ENCODE measurements at regions not wholly inside any gene's neighbourhood (a gene's known extent, or its start where the extent isn't known, plus 50 kb on each side); places are given as distances from the start of the nearest gene placed in this dataset.
"Not testable (repeated sequence)": the region's sequence is repeated elsewhere in the genome, so short reads cannot be mapped to it uniquely, and the experiment has no call there.

GRCh38 chr19:13632164-13632563 is 125.9 kb upstream of the CACNA1A start:
- H3K27me3 ChIP-seq (ENCODE audit: control insufficient read depth in 1 of 2, insufficient read depth in 2 of 2, low read length in 2 of 2); H3K4me3 ChIP-seq (ENCODE audit: low read depth in 1 of 2, low read length in 2 of 2); H3K9ac ChIP-seq (ENCODE audit: low read depth in 1 of 2, low read length in 2 of 2); H3K4me1 ChIP-seq (ENCODE audit: control insufficient read depth in 1 of 2, insufficient read depth in 2 of 2, low read length in 2 of 2); H3K27ac ChIP-seq (ENCODE audit: low read depth, low read length); H3K9me3 ChIP-seq (ENCODE audit: control insufficient read depth in 1 of 2, low read length in 2 of 2); H3K36me3 ChIP-seq (ENCODE audit: control insufficient read depth in 1 of 2, insufficient read depth in 2 of 2, low read length in 2 of 2): not testable (repeated sequence)

GRCh38 chr19:13629687-13630357 is 123.5 kb upstream of the CACNA1A start:
- Histone ChIP-seq H3K9me3 (ENCODE audit: control insufficient read depth in 1 of 2, low read length in 2 of 2) (no peaks in the 10 kb centered on the region), H3K4me3 (ENCODE audit: low read depth in 1 of 2, low read length in 2 of 2) (no peak overlapping the region), H3K4me1 (ENCODE audit: control insufficient read depth in 1 of 2, insufficient read depth in 2 of 2, low read length in 2 of 2) (peaks cover 0 to 5% of the 10 kb centered on the region in 2 donors), H3K27me3 (ENCODE audit: control insufficient read depth in 1 of 2, insufficient read depth in 2 of 2, low read length in 2 of 2) (peaks cover 0 to 5% of the 10 kb centered on the region in 2 donors), H3K36me3 (ENCODE audit: control insufficient read depth in 1 of 2, insufficient read depth in 2 of 2, low read length in 2 of 2) (no peaks in the 10 kb centered on the region), H3K27ac (ENCODE audit: low read depth, low read length) (no peak overlapping the region), H3K9ac (ENCODE audit: low read depth in 1 of 2, low read length in 2 of 2) (no peak overlapping the region)

- Histone ChIP-seq H3K4me1 (ENCODE audit: control insufficient read depth in 1 of 2, insufficient read depth in 2 of 2, low read length in 2 of 2) (no peaks in the 10 kb centered on the region), H3K27me3 (ENCODE audit: control insufficient read depth in 1 of 2, insufficient read depth in 2 of 2, low read length in 2 of 2) (peaks cover 18 to 20% of the 10 kb centered on the region in 2 donors), H3K36me3 (ENCODE audit: control insufficient read depth in 1 of 2, insufficient read depth in 2 of 2, low read length in 2 of 2) (no peaks in the 10 kb centered on the region), H3K9me3 (ENCODE audit: control insufficient read depth in 1 of 2, low read length in 2 of 2) (no peaks in the 10 kb centered on the region), H3K4me3 (ENCODE audit: low read depth in 1 of 2, low read length in 2 of 2) (no peak overlapping the region), H3K9ac (ENCODE audit: low read depth in 1 of 2, low read length in 2 of 2) (no peak overlapping the region), H3K27ac (ENCODE audit: low read depth, low read length) (no peak overlapping the region)
These were observed 121.3 kb upstream of the CACNA1A start for GRCh38 chr19:13627531-13627930.

GRCh38 chr19:13623716-13624710 is 117.7 kb upstream of the CACNA1A start:
- Histone ChIP-seq H3K9ac (ENCODE audit: low read depth in 1 of 2, low read length in 2 of 2) (no peak overlapping the region), H3K27me3 (ENCODE audit: control insufficient read depth in 1 of 2, insufficient read depth in 2 of 2, low read length in 2 of 2) (peaks cover 20 to 22% of the 10 kb centered on the region in 2 donors), H3K36me3 (ENCODE audit: control insufficient read depth in 1 of 2, insufficient read depth in 2 of 2, low read length in 2 of 2) (no peaks in the 10 kb centered on the region), H3K27ac (ENCODE audit: low read depth, low read length) (no peak overlapping the region), H3K9me3 (ENCODE audit: control insufficient read depth in 1 of 2, low read length in 2 of 2) (no peaks in the 10 kb centered on the region), H3K4me3 (ENCODE audit: low read depth in 1 of 2, low read length in 2 of 2) (no peak overlapping the region), H3K4me1 (ENCODE audit: control insufficient read depth in 1 of 2, insufficient read depth in 2 of 2, low read length in 2 of 2) (no peaks in the 10 kb centered on the region)

GRCh38 chr19:13622766-13623715 is 116.8 kb upstream of the CACNA1A start:
- Histone ChIP-seq H3K27ac (ENCODE audit: low read depth, low read length) (no peak overlapping the region), H3K9me3 (ENCODE audit: control insufficient read depth in 1 of 2, low read length in 2 of 2) (no peaks in the 10 kb centered on the region), H3K27me3 (ENCODE audit: control insufficient read depth in 1 of 2, insufficient read depth in 2 of 2, low read length in 2 of 2) (peaks cover 20 to 22% of the 10 kb centered on the region in 2 donors), H3K36me3 (ENCODE audit: control insufficient read depth in 1 of 2, insufficient read depth in 2 of 2, low read length in 2 of 2) (no peaks in the 10 kb centered on the region), H3K4me1 (ENCODE audit: control insufficient read depth in 1 of 2, insufficient read depth in 2 of 2, low read length in 2 of 2) (no peaks in the 10 kb centered on the region), H3K4me3 (ENCODE audit: low read depth in 1 of 2, low read length in 2 of 2) (no peak overlapping the region), H3K9ac (ENCODE audit: low read depth in 1 of 2, low read length in 2 of 2) (no peak overlapping the region)

- Histone ChIP-seq H3K9ac (ENCODE audit: low read depth in 1 of 2, low read length in 2 of 2) (no peak overlapping the region), H3K27ac (ENCODE audit: low read depth, low read length) (no peak overlapping the region), H3K4me3 (ENCODE audit: low read depth in 1 of 2, low read length in 2 of 2) (no peak overlapping the region), H3K9me3 (ENCODE audit: control insufficient read depth in 1 of 2, low read length in 2 of 2) (no peaks in the 10 kb centered on the region), H3K36me3 (ENCODE audit: control insufficient read depth in 1 of 2, insufficient read depth in 2 of 2, low read length in 2 of 2) (no peaks in the 10 kb centered on the region), H3K4me1 (ENCODE audit: control insufficient read depth in 1 of 2, insufficient read depth in 2 of 2, low read length in 2 of 2) (no peaks in the 10 kb centered on the region), H3K27me3 (ENCODE audit: control insufficient read depth in 1 of 2, insufficient read depth in 2 of 2, low read length in 2 of 2) (peaks cover 20 to 22% of the 10 kb centered on the region in 2 donors)
These were observed 115.1 kb upstream of the CACNA1A start for GRCh38 chr19:13621413-13621812.

- Histone ChIP-seq H3K36me3 (ENCODE audit: control insufficient read depth in 1 of 2, insufficient read depth in 2 of 2, low read length in 2 of 2) (no peaks in the 10 kb centered on the region), H3K9ac (ENCODE audit: low read depth in 1 of 2, low read length in 2 of 2) (no peak overlapping the region), H3K4me1 (ENCODE audit: control insufficient read depth in 1 of 2, insufficient read depth in 2 of 2, low read length in 2 of 2) (no peaks in the 10 kb centered on the region), H3K4me3 (ENCODE audit: low read depth in 1 of 2, low read length in 2 of 2) (no peak overlapping the region), H3K27me3 (ENCODE audit: control insufficient read depth in 1 of 2, insufficient read depth in 2 of 2, low read length in 2 of 2) (peaks cover 12 to 16% of the 10 kb centered on the region in 2 donors), H3K27ac (ENCODE audit: low read depth, low read length) (no peak overlapping the region), H3K9me3 (ENCODE audit: control insufficient read depth in 1 of 2, low read length in 2 of 2) (no peaks in the 10 kb centered on the region)
These were observed 112.9 kb upstream of the CACNA1A start for GRCh38 chr19:13619203-13619632.

GRCh38 chr19:13615890-13616289 is 109.6 kb upstream of the CACNA1A start:
- H3K4me1 ChIP-seq (ENCODE audit: control insufficient read depth in 1 of 2, insufficient read depth in 2 of 2, low read length in 2 of 2): no peaks in the 10 kb centered on the region
- no peak overlapping the region for H3K9ac ChIP-seq (ENCODE audit: low read depth in 1 of 2, low read length in 2 of 2)
- no peaks in the 10 kb centered on the region for H3K27me3 ChIP-seq (ENCODE audit: control insufficient read depth in 1 of 2, insufficient read depth in 2 of 2, low read length in 2 of 2)
- no peaks in the 10 kb centered on the region for H3K36me3 ChIP-seq (ENCODE audit: control insufficient read depth in 1 of 2, insufficient read depth in 2 of 2, low read length in 2 of 2)
- no peak overlapping the region for H3K4me3 ChIP-seq (ENCODE audit: low read depth in 1 of 2, low read length in 2 of 2)
- no peak overlapping the region for H3K27ac ChIP-seq (ENCODE audit: low read depth, low read length)
- H3K9me3 ChIP-seq (ENCODE audit: control insufficient read depth in 1 of 2, low read length in 2 of 2): no peaks in the 10 kb centered on the region

GRCh38 chr19:13613447-13613846 is 107.2 kb upstream of the CACNA1A start:
- Histone ChIP-seq H3K27me3 (ENCODE audit: control insufficient read depth in 1 of 2, insufficient read depth in 2 of 2, low read length in 2 of 2) (no peaks in the 10 kb centered on the region), H3K27ac (ENCODE audit: low read depth, low read length) (no peak overlapping the region), H3K36me3 (ENCODE audit: control insufficient read depth in 1 of 2, insufficient read depth in 2 of 2, low read length in 2 of 2) (no peaks in the 10 kb centered on the region), H3K4me3 (ENCODE audit: low read depth in 1 of 2, low read length in 2 of 2) (no peak overlapping the region), H3K9ac (ENCODE audit: low read depth in 1 of 2, low read length in 2 of 2) (no peak overlapping the region), H3K4me1 (ENCODE audit: control insufficient read depth in 1 of 2, insufficient read depth in 2 of 2, low read length in 2 of 2) (no peaks in the 10 kb centered on the region), H3K9me3 (ENCODE audit: control insufficient read depth in 1 of 2, low read length in 2 of 2) (no peaks in the 10 kb centered on the region)

Measured in duodenal mucosa (tissue), 2 donors.